ENCODE measurements at regions not wholly inside any gene's neighbourhood (a gene's known extent, or its start where the extent isn't known, plus 50 kb on each side); places are given as distances from the start of the nearest gene placed in this dataset.
"Not testable (repeated sequence)": the region's sequence is repeated elsewhere in the genome, so short reads cannot be mapped to it uniquely, and the experiment has no call there.

GRCh38 chr6:139448051-139448649, 73.7 kb upstream of the CITED2 start:
- no peak for DNase-seq (ENCODE audit: low read depth in 2 of 3, low spot score in 1 of 3)

- no peak for DNase-seq (ENCODE audit: low read depth in 2 of 3, low spot score in 1 of 3)
These were observed 73.2 kb upstream of the CITED2 start for GRCh38 chr6:139447656-139447975.

DNA sequence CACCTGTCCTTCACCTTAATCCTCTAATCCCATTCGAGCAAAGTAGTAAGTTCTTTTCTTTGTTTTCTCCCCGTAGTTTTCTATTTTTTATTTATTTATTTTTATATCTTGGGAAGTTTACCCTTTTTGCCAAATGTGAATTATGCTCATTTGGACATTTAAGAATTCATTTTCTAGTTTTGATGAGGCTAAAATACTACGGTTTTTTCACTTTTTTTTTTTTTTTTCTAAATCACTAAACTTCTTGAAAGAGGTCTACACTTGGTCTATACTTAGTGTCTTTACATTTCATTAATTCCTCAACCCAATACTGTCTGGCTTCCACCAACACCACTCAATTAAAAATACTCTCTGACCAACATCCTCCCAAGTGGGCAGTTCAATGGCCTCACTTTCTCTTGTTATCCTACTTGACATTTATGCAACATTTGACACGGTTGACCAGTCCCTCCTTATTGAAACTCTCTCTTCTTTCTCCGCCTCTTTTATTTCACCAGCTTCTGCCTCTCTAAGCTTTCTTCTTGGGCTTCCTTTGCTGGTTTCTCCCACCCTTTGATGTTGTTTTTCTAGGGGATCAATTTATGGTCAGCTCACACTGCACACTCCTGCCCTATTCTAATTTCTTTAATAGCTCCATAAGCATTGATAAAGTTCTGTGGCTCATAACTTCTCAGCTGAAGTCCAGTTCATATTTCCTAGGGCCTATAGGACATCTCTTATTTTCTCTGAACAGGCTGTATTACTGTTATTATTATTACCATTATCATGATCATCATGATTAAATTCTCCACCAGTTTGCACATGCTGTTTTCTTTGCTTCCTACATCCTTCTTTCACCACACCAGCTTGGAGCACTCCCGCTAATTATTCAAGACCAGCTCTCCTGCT, 72.6 kb upstream of the CITED2 start:
- DNase-seq (ENCODE audit: low read depth in 2 of 3, low spot score in 1 of 3) = no peak

GRCh38 chr6:139446138-139446715, 71.8 kb upstream of the CITED2 start:
- DNase-seq (ENCODE audit: low read depth in 2 of 3, low spot score in 1 of 3) = no peak

- DNase-seq (ENCODE audit: low read depth in 2 of 3, low spot score in 1 of 3) = not testable (repeated sequence)
These were observed 69.9 kb upstream of the CITED2 start for GRCh38 chr6:139444273-139444787.

GRCh38 chr6:139443231-139444112, 69.0 kb upstream of the CITED2 start:
- DNase-seq (ENCODE audit: low read depth in 2 of 3, low spot score in 1 of 3) = no peak

DNA sequence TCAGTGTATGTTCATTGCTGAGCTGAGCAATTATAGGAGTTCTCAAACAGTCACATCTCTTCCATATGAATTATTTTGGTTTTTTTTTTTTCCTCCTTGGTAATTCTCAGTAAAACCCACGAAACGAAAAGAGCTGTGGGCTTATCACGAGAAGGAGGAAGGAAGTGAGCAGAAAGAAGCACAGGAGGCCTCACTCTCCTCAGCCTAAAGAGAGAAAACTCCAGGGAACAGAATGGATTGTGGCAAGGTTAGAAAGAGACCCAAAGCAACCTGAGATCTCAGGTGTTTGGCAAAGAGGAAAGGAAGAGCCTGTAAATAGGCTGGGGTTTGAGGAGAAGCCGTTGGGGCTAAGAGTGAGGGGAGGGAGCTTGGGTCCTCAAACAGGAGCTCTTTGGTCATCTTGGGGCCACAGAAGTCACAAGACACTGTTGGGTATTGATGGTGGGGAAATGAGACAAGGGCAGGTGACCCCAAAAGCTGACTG, 67.8 kb upstream of the CITED2 start:
- DNase-seq (ENCODE audit: low read depth in 2 of 3, low spot score in 1 of 3) = no peak

- no peak for DNase-seq (ENCODE audit: low read depth in 2 of 3, low spot score in 1 of 3)
These were observed 64.9 kb upstream of the CITED2 start for GRCh38 chr6:139439349-139439748.

- DNase-seq (ENCODE audit: low read depth in 2 of 3, low spot score in 1 of 3) = no peak
These were observed 64.3 kb upstream of the CITED2 start for GRCh38 chr6:139438775-139439174.

- DNase-seq (ENCODE audit: low read depth in 2 of 3, low spot score in 1 of 3) = no peak
These were observed 62.5 kb upstream of the CITED2 start for GRCh38 chr6:139436957-139437348.

DNA sequence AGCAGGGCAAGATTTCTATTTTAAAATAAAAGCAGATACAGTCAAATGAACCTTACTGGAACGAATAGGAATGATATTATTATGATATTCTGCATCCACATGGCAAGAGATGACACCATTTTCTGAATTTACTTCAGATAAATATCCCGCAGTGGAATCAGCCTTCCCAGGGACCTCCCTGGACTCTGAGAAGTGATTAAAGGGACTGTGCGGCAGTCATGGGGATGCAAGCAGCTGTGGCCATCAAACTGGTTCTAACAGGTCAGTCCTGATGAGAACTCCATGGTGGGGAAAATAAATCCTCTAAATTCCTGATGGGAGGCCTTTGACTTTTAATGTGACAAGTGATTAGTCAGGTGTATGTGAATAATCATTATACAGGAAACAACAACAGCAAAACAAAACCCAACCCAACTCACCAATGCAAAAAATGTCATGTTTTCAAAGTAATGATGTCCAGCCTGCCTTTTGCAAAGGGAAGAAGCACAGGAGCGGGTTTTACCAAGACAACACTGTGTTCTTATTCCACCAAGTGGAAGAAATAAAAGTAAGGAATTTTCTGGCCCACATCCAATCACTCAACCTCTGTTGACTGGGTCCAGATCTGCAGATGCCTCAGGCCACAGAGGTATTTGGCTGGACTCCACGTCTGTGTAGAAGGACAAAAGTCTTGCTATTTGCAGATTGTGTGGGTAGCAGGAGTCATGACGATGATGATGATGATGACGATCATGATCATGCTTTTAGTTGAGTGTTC, 61.9 kb upstream of the CITED2 start:
- no peak for DNase-seq (ENCODE audit: low read depth in 2 of 3, low spot score in 1 of 3)

DNA sequence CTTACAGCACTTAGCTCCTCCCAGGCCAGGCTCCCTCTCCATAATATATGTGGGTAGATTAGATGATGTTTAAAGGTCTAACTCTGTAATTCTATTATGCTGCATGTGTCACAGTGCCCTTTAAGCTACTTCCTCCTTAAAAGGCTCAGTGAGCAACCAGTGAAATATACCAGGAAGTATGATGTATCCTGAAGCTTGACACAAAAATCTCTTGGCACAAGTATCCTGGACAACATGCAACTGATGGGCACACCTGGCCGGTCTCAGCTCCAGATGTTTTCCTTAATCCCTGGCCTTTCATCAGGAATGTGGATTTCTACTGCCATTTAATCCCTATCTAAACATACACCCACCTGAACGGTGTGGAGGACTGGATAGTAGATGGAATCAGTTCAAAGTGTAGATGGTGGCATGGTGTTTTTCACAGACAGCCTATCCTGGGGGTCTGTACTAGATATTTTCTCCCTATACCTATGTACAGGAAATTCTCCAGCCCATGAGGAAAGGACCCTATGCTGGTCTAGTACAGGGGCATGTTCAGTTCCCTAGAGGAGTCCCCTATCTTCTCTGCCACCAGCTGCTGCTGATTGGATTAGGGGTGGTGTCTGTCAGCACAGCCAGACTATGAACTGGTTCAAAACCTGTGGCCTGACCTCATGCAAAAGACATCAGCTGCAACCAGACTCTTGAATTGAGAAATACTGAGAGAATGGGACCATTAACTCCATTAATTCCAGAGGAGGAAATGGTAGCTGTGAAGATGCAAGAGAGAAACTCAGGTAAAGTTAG, 59.4 kb upstream of the CITED2 start:
- no peak for DNase-seq (ENCODE audit: low read depth in 2 of 3, low spot score in 1 of 3)

DNA sequence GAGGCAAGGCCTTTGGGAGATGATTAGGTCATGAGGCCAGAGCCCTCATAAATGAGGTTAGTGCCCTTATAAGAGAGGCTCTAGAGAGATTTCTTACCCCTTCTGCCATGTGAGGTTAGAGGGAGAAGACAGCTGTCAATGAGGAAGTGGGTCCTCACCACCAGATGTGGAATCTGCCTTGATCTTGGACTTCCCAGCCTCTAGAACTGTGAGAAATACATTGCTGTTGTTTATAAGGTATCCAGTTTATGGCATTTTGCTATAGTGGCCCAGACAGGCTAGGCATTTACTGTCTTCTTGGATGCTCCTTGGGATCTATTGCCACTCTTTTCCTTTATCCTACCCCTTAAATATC, 57.1 kb upstream of the CITED2 start:
- DNase-seq (ENCODE audit: low read depth in 2 of 3, low spot score in 1 of 3) = no peak

DNA sequence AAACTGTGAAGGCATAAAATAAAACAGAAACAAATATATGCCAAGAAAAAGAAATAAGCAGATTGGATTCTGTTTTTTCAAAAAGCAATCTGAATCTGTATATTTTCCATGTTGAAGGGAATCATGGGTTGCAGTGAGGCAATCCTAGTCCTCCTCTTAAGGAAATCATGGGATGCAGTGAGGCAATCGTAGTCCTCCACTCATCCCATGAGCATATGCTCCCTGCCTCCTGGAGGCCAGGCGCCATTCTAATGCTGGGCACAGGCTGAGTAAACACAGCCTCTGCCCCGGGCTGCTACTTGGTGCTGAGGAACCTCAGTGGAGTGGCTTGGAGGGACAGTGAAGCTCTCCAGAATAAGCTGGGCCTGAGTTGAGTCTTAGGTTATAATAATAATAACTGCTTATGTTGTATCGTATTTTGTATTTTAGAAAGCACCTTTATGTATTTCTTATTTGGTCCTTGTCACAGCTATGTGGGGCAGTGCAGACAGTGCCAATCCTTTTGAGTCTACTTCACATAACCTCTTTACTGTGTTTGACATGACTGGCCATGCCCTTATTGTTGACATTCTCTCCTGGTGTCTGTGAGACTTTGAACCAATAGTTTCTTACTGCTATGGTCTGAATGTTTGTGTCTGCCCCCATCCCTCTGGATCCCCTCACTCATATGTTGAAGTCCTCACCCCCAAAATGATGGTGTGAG, 56.6 kb upstream of the CITED2 start:
- DNase-seq (ENCODE audit: low read depth in 2 of 3, low spot score in 1 of 3) = no peak

- no peak for DNase-seq (ENCODE audit: low read depth in 2 of 3, low spot score in 1 of 3)
These were observed 55.2 kb upstream of the CITED2 start for GRCh38 chr6:139429580-139430145.

DNA sequence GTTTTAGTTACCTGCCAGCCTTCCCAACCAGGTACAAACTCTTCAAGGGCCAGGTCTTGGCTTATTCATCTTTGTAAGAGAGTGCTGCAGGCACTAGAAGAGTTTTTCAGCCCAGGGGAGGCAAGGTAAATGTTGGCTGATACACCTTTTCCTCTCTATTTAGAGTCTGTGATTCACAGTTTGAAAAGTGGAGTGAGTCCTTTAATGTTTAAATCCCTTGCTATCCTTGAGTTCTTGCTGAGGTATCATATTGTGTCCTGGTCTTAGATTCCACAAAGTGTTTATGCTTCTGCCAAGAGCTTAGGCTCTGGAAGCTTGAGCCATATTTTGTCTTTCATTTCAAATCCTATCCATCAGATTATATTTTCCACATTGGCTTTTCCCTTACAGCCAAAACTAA, 52.8 kb upstream of the CITED2 start:
- DNase-seq (ENCODE audit: low read depth in 2 of 3, low spot score in 1 of 3) = no peak

DNA sequence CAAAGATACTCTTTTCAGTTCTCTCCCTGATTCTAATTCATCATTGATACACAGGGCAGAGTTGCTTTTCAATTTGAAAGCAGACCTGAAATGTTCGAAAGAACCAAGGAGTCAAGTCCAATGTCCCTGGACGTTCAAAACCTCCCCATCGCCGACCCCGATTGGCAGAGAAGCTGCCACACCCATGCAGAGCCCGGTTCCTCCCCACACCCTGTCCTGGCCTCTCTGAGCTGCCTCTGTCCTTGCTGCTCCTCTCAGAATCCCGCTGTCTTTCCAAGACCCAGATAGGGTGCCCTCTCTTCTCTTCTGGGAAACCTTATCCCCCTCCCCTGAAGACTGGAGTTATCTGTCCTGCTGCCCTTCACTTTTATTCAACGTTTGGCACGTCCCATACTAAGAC, 52.3 kb upstream of the CITED2 start:
- no peak for DNase-seq (ENCODE audit: low read depth in 2 of 3, low spot score in 1 of 3)

DNA sequence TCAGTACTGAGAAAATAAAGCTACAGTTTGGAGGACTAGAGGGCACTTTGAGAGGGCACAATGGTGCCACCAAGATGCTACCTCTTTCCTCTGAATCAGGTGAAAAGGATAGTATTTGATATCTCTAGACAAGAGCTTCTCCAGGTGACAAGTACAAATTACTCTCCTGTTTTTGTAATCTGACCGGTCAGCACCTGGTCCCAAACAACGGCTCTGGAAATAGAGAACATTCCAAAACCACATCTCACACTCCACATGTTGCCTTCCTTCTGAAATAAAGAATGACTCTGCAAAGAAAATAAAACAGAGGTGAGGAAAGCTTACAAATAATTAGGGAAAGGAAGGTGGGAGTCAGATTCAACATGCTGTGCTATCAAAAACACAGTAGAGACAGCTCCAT, 51.3 kb upstream of the CITED2 start:
- DNase-seq (ENCODE audit: low read depth in 2 of 3, low spot score in 1 of 3) = no peak

Measured in stimulated activated CD4-positive, alpha-beta T cell treated with anti-CD3 and anti-CD28 coated beads, Interleukin-12 subunit alpha, Interleukin-12 subunit beta, amount 100 ng/mL, for 48 hours (primary cell).